ENCODE measurements at regions not wholly inside any gene's neighbourhood (a gene's known extent, or its start where the extent isn't known, plus 50 kb on each side); places are given as distances from the start of the nearest gene placed in this dataset.

DNA sequence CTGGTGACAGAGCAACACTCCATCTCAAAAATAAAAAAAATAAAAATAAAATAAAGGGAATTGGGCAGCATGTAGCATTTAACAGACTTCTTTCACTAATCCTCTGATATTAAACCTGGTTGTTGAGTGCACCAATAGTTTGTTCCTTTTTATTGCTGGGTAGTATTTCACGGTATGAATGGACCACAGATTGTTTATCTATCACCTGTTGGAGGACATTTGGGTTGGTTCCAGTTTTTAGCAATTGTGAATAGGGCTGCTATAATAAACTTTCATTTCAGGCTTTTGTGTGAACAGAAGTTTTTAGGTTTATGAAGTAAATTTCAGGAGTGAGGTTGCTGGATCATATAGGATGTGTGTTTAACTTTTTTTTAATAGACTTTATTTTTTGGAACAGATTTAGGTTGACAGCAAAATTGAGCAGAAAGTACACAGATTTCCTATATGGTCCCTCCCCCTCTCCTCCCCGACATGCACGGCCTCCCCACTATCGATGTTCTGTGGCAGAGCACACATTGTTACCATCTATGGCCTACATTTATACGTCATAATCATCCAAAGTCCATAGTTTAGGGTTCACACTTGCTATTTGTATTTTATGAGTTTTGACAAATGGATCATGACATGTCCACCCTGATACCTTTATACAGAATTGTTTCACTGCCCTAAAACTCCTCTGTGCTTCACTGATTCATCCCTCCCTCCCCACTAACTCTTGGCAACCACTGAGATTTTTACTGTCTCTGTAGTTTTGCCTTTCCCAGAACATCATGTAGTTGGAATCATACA is 66.1 kb upstream of the TMPRSS2 start:
- TF ChIP-seq, protein P1, sequence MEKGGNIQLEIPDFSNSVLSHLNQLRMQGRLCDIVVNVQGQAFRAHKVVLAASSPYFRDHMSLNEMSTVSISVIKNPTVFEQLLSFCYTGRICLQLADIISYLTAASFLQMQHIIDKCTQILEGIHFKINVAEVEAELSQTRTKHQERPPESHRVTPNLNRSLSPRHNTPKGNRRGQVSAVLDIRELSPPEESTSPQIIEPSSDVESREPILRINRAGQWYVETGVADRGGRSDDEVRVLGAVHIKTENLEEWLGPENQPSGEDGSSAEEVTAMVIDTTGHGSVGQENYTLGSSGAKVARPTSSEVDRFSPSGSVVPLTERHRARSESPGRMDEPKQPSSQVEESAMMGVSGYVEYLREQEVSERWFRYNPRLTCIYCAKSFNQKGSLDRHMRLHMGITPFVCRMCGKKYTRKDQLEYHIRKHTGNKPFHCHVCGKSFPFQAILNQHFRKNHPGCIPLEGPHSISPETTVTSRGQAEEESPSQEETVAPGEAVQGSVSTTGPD (CRISPR knock-in tag; IDR thresholded peaks at IDR 0.05) = no peak
- TF ChIP-seq, protein P2, sequence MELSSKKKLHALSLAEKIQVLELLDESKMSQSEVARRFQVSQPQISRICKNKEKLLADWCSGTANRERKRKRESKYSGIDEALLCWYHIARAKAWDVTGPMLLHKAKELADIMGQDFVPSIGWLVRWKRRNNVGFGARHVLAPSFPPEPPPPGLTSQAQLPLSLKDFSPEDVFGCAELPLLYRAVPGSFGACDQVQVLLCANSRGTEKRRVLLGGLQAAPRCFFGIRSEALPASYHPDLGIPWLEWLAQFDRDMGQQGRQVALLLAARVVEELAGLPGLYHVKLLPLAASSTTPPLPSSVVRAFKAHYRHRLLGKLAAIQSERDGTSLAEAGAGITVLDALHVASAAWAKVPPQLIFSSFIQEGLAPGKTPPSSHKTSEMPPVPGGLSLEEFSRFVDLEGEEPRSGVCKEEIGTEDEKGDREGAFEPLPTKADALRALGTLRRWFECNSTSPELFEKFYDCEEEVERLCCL (CRISPR knock-in tag; IDR thresholded peaks at IDR 0.05; ENCODE audit: borderline replicate concordance) = no peak
- TF ChIP-seq EP300 (IDR thresholded peaks at IDR 0.05; ENCODE audit: low read depth in 2 of 2, low read length in 2 of 2) (no peak), EP300 (CRISPR knock-in tag; IDR thresholded peaks at IDR 0.05; ENCODE audit: borderline replicate concordance) (no peak)

Measured in HepG2 (cell line).